Kidney capillary endothelial cell (primary cell): ENCODE measurements at regions not wholly inside any gene's neighbourhood (a gene's known extent, or its start where the extent isn't known, plus 50 kb on each side); places are given as distances from the start of the nearest gene placed in this dataset.

Source experiments
- DNase-seq: peaks from one replicate; pipeline ENCODE4 v3.0.0-alpha.2; 2018; ENCODE audit warnings: low spot score

- DNase-seq: no peak
Observed at GRCh38 chr15:31241888-31242522, 84.6 kb upstream of the KLF13 start.

GRCh38 chr15:31243895-31244294, 82.7 kb upstream of the KLF13 start:
- no peak for DNase-seq

GRCh38 chr15:31245135-31245689, 81.4 kb upstream of the KLF13 start:
- DNase-seq: no peak

- DNase-seq: no peak
Observed at GRCh38 chr15:31245756-31246155, 80.9 kb upstream of the KLF13 start.

- DNase-seq: no peak
Observed at GRCh38 chr15:31247404-31247803, 79.2 kb upstream of the KLF13 start.

GRCh38 chr15:31248263-31248662, 78.4 kb upstream of the KLF13 start:
- no peak for DNase-seq

- no peak for DNase-seq
Observed at GRCh38 chr15:31248951-31249350, 77.7 kb upstream of the KLF13 start.

GRCh38 chr15:31250033-31250432, 76.6 kb upstream of the KLF13 start:
- DNase-seq: no peak

GRCh38 chr15:31251165-31251564, 75.5 kb upstream of the KLF13 start:
- DNase-seq: no peak

- no peak for DNase-seq
Observed at GRCh38 chr15:31252171-31252785, 74.4 kb upstream of the KLF13 start.

GRCh38 chr15:31254431-31255175, 72.0 kb upstream of the KLF13 start:
- no peak for DNase-seq

- no peak for DNase-seq
Observed at GRCh38 chr15:31255176-31255510, 71.5 kb upstream of the KLF13 start.

GRCh38 chr15:31255732-31256377, 70.8 kb upstream of the KLF13 start:
- no peak for DNase-seq

GRCh38 chr15:31256378-31257265, 70.0 kb upstream of the KLF13 start:
- DNase-seq: no peak

- DNase-seq: no peak
Observed at GRCh38 chr15:31257286-31257685, 69.3 kb upstream of the KLF13 start.

GRCh38 chr15:31258260-31258659, 68.4 kb upstream of the KLF13 start:
- no peak for DNase-seq

- no peak for DNase-seq
Observed at GRCh38 chr15:31259562-31260252, 66.9 kb upstream of the KLF13 start.

GRCh38 chr15:31260646-31261265, 65.9 kb upstream of the KLF13 start:
- DNase-seq: no peak

- no peak for DNase-seq
Observed at GRCh38 chr15:31261266-31262142, 65.1 kb upstream of the KLF13 start.

GRCh38 chr15:31262143-31262530, 64.5 kb upstream of the KLF13 start:
- no peak for DNase-seq
